C4-2B (cell line): ENCODE measurements at regions not wholly inside any gene's neighbourhood (a gene's known extent, or its start where the extent isn't known, plus 50 kb on each side); places are given as distances from the start of the nearest gene placed in this dataset.

Source experiments
- H3K27ac ChIP-seq: fragments of 450-650 bp; 2 replicates; pipeline ENCODE4 v1.5.1; 2017
- ZFX ChIP-seq: fragments of 450-650 bp; IDR thresholded peaks from 2 replicates; pipeline ENCODE4 v1.6.1; 2017
- TF ChIP-seq, protein P1 (sequence below): fragments of 450-650 bp; conservative IDR thresholded peaks from 2 replicates; pipeline ENCODE4 v1.5.1; 2017; ENCODE audit warnings: mild to moderate bottlenecking

GRCh38 chr2:158042245-158042644 lies 59.4 kb upstream of the UPP2 start:
- H3K27ac ChIP-seq, result no peak overlapping the region
- TF ChIP-seq, protein P1, sequence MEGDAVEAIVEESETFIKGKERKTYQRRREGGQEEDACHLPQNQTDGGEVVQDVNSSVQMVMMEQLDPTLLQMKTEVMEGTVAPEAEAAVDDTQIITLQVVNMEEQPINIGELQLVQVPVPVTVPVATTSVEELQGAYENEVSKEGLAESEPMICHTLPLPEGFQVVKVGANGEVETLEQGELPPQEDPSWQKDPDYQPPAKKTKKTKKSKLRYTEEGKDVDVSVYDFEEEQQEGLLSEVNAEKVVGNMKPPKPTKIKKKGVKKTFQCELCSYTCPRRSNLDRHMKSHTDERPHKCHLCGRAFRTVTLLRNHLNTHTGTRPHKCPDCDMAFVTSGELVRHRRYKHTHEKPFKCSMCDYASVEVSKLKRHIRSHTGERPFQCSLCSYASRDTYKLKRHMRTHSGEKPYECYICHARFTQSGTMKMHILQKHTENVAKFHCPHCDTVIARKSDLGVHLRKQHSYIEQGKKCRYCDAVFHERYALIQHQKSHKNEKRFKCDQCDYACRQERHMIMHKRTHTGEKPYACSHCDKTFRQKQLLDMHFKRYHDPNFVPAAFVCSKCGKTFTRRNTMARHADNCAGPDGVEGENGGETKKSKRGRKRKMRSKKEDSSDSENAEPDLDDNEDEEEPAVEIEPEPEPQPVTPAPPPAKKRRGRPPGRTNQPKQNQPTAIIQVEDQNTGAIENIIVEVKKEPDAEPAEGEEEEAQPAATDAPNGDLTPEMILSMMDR, result no peak
- no peak for TF ChIP-seq ZFX

DNA sequence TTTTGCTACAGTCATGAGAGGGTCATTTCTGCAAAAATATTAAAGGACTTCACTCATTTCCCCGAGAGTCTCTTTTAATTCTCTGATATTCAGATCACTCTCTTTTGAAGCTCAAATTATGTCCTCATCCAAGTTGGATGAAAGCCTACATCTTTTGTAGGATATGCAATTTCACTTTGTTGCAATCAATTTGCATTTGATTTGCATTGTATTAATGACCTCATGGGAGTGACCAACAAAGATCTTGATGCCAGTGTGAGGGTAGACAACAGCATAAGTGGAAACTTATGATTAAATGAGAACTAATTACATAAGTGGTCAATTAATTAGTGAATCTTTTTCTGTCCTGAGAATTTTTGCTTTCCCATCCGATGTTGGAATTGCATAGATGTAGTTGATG lies 60.3 kb upstream of the UPP2 start:
- TF ChIP-seq ZFX, result no peak
- TF ChIP-seq, protein P1, result no peak

GRCh38 chr2:158038901-158039300 lies 62.8 kb upstream of the UPP2 start:
- TF ChIP-seq, protein P1, result no peak
- no peak overlapping the region for H3K27ac ChIP-seq

More for the DNA sequence above, 60.3 kb upstream of the UPP2 start:
- H3K27ac ChIP-seq, result no peak overlapping the region

GRCh38 chr2:158034198-158034866 lies 67.3 kb upstream of the UPP2 start:
- no peak for TF ChIP-seq ZFX
- TF ChIP-seq, protein P1, result peak; percentile 74
- H3K27ac ChIP-seq, result no peak overlapping the region

- no peak for TF ChIP-seq ZFX
- TF ChIP-seq, protein P1, result no peak
- no peak overlapping the region for H3K27ac ChIP-seq
Observed at GRCh38 chr2:158031371-158031770, 70.3 kb upstream of the UPP2 start.

DNA sequence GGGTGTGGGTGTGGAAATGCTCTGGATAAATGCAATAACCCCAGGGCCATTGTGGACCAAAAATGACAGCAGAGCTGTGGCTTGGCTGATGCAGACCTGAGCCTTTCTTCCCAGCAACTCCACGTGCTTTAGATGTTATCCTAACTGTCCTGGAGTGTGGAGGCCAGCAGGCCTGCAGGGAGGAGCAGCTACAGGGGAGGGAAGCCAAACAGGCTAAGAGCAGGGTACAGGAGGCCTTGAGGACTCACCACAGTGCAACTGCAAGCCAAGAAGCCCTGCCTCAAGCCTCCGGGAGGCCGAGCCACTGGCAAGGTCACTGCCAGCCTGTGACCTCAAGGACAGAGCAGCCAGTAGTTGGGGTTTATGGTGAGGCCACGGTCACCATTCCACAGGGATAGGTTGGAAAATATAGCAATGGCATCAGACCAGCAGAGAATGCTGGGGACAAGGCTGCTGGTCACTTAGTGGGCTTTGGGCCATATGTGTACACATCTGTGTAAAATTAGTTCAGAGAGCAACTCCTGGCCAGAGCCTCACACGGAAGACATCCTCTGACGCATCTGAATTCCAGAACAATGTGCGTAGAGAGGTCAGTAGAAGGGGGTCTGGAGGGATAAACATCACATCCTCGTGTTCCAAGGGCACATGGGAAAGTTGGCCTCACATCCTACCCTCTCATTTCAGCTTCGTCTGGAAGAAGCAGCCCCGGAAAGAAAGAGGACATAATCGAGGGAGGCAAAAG lies 76.2 kb upstream of the UPP2 start:
- TF ChIP-seq, protein P1, result no peak
- TF ChIP-seq ZFX, result no peak
- peak overlapping the region; percentile 18; the same call in 1 of the 2 replicates for H3K27ac ChIP-seq

DNA sequence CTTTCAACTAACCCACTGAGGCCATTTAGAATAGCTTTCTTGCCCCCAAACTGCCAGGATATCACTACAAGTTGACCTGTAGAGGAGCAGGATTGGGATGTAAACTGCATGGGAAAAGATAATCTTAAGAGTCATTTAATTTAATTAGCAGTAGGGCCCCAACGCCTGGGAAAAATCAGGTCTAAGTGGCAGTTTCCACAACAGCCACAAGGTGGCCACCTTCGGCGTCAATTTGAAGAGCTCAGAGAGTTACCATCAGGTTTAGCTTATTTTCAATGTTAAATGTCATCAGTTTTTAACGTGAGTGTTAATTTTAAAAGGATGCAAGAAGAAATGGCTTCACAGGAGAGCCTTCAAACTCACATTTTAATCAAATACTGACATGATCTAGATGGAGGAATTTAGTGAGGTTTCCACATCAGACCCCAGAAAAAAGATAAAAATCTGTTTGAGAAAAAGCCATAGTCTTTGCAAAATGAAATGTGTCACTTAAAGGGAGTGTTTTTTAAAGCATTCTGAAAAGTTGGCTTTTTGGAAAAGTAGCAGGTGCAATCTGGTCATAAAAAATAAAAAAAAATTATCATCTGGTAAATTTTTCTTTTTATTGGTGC lies 77.3 kb upstream of the UPP2 start:
- no peak overlapping the region; the same call in 1 of the 2 replicates for H3K27ac ChIP-seq
- TF ChIP-seq ZFX, result no peak
- TF ChIP-seq, protein P1, result peak; percentile 86
